Endodermal cell (in vitro differentiated cells): ENCODE measurements at regions not wholly inside any gene's neighbourhood (a gene's known extent, or its start where the extent isn't known, plus 50 kb on each side); places are given as distances from the start of the nearest gene placed in this dataset.

Experiments used
- DNase-seq: peaks from one replicate; pipeline ENCODE4 v3.0.0-alpha.2; 2017
- H3K27ac ChIP-seq: 2 replicates; pipeline ENCODE4 v1.5.1; 2013; ENCODE audit warnings: mild to moderate bottlenecking, low read depth, low read length, moderate library complexity
- H3K27me3 ChIP-seq: 2 replicates; pipeline ENCODE4 v1.6.1; 2013; ENCODE audit warnings: mild to moderate bottlenecking, low read length, moderate library complexity; ENCODE audit not compliant: insufficient read depth, control insufficient read depth, poor library complexity, severe bottlenecking
- H3K36me3 ChIP-seq: 2 replicates; pipeline ENCODE4 v1.7.0; 2013; ENCODE audit warnings: mild to moderate bottlenecking, low read length, moderate library complexity; ENCODE audit not compliant: control insufficient read depth, insufficient read depth
- H3K4me1 ChIP-seq: one replicate; pipeline ENCODE4 v1.7.0; 2013; ENCODE audit warnings: low read length; ENCODE audit not compliant: control insufficient read depth, insufficient read depth
- H3K4me3 ChIP-seq: 2 replicates; pipeline ENCODE4 v1.5.1; 2013; ENCODE audit warnings: mild to moderate bottlenecking, low read length, moderate library complexity
- H3K9ac ChIP-seq: 2 replicates; pipeline ENCODE4 v1.6.1; 2013; ENCODE audit warnings: mild to moderate bottlenecking, low read length, moderate library complexity; ENCODE audit not compliant: poor library complexity, severe bottlenecking; ENCODE audit errors: extremely low read depth
- H3K9me3 ChIP-seq: 2 replicates; pipeline ENCODE4 v1.6.1; 2013; ENCODE audit warnings: mild to moderate bottlenecking, low read length, moderate library complexity; ENCODE audit not compliant: control insufficient read depth
- H3K27ac Mint-ChIP-seq: 2 replicates; pipeline ENCODE4 v1.8.0; 2020; ENCODE audit warnings: mixed read lengths
- H3K27me3 Mint-ChIP-seq: 2 replicates; pipeline ENCODE4 v1.8.0; 2021; ENCODE audit warnings: mild to moderate bottlenecking, mixed read lengths; ENCODE audit not compliant: insufficient read depth
- H3K36me3 Mint-ChIP-seq: 2 replicates; pipeline ENCODE4 v1.8.0; 2020; ENCODE audit warnings: low read depth, mixed read lengths
- H3K4me1 Mint-ChIP-seq: 2 replicates; pipeline ENCODE4 v1.8.0; 2020; ENCODE audit warnings: mixed read lengths
- H3K4me3 Mint-ChIP-seq: 2 replicates; pipeline ENCODE4 v1.8.0; 2020; ENCODE audit warnings: mild to moderate bottlenecking, moderate library complexity, mixed read lengths
- H3K9me3 Mint-ChIP-seq: 2 replicates; pipeline ENCODE4 v1.8.0; 2020; ENCODE audit warnings: mild to moderate bottlenecking, mixed read lengths
- WGBS, 2 experiments: methylation state at CpG; one replicate each; pipeline versions ENCODE4 v1.1.5 to v1.1.7; 2013; ENCODE audit warnings: missing lambda C conversion rate in 2 of 2, mixed read lengths in 1 of 2; ENCODE audit not compliant: insufficient coverage in 1 of 2, insufficient read length in 1 of 2; 5-methylcytosine and 5-hydroxymethylcytosine counted together
- TF ChIP-seq, protein P1 (sequence below): fragments of 200-600 bp; sonication (generic); conservative IDR thresholded peaks from 2 replicates; pipeline ENCODE4 v1.5.0; 2021; ENCODE audit warnings: antibody characterized with exemption, mild to moderate bottlenecking

DNA sequence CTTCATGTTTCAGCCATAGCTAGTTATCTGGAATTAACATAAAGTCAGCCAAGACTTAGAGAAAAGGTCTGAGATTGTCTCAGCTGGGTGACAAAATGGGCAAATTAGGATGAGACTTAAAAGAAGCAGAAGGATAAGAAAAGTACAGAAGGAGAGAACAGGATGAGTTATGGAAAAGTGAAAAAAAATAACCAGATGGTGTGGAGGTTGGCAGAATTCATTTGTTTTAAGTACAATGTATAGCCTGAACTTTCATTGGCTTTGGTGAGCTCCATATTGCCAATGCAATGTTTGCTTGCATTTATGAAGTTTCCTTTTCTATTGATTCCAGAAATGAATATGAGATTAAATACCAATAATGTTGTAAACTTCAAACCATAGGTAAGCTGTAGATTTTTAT lies 447.2 kb upstream of the DPH6 start:
- Mint-ChIP-seq H3K36me3 (no peaks in the 10 kb centered on the region), H3K27ac (no peak overlapping the region), H3K4me3 (no peak overlapping the region), H3K9me3 (peaks cover 12% of the 10 kb centered on the region), H3K4me1 (peaks cover 14% of the 10 kb centered on the region), H3K27me3 (no peaks in the 10 kb centered on the region)
- Histone ChIP-seq H3K4me1 (peaks cover 4% of the 10 kb centered on the region), H3K27ac (no peak overlapping the region), H3K9me3 (peaks cover 9% of the 10 kb centered on the region), H3K27me3 (no peaks in the 10 kb centered on the region), H3K36me3 (no peaks in the 10 kb centered on the region), H3K4me3 (no peak overlapping the region), H3K9ac (no peak overlapping the region)
- DNase-seq: no peak
- TF ChIP-seq, protein P1, sequence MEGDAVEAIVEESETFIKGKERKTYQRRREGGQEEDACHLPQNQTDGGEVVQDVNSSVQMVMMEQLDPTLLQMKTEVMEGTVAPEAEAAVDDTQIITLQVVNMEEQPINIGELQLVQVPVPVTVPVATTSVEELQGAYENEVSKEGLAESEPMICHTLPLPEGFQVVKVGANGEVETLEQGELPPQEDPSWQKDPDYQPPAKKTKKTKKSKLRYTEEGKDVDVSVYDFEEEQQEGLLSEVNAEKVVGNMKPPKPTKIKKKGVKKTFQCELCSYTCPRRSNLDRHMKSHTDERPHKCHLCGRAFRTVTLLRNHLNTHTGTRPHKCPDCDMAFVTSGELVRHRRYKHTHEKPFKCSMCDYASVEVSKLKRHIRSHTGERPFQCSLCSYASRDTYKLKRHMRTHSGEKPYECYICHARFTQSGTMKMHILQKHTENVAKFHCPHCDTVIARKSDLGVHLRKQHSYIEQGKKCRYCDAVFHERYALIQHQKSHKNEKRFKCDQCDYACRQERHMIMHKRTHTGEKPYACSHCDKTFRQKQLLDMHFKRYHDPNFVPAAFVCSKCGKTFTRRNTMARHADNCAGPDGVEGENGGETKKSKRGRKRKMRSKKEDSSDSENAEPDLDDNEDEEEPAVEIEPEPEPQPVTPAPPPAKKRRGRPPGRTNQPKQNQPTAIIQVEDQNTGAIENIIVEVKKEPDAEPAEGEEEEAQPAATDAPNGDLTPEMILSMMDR: no peak

DNA sequence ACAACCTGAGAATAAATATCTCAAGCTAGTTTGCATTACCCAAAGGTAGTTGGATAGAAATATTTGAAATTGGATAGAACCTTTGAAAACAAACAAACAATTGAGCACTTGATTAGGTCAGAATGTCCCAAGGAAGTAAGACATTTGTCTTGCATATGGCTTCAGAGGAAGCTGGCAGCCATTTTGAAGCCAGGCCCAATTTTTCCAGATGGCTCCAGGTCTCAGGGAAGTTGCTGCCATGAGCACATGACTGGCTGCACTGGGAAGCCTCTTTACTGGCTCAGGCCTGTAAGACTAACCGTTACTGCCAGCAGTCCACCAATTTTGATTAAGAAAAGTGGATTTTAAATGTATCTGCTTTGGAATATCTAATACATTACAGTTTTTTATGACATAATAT lies 448.9 kb upstream of the DPH6 start:
- Histone ChIP-seq H3K27me3 (no peaks in the 10 kb centered on the region), H3K36me3 (no peaks in the 10 kb centered on the region), H3K4me3 (no peak overlapping the region), H3K9ac (no peak overlapping the region), H3K27ac (no peak overlapping the region), H3K4me1 (peaks cover 4% of the 10 kb centered on the region), H3K9me3 (peaks cover 9% of the 10 kb centered on the region)
- no peaks in the 10 kb centered on the region for H3K27me3 Mint-ChIP-seq
- TF ChIP-seq, protein P1: no peak
- peaks cover 12% of the 10 kb centered on the region for H3K9me3 Mint-ChIP-seq
- H3K27ac Mint-ChIP-seq: no peak overlapping the region
- H3K4me3 Mint-ChIP-seq: no peak overlapping the region
- no peak for DNase-seq
- H3K36me3 Mint-ChIP-seq: no peaks in the 10 kb centered on the region
- 100% methylated on average over 1 of the region's 1 CpG; no CpG with 5 or more reads in 1 of the 2 experiments for WGBS, 2 experiments
- H3K4me1 Mint-ChIP-seq: peaks cover 24% of the 10 kb centered on the region

DNA sequence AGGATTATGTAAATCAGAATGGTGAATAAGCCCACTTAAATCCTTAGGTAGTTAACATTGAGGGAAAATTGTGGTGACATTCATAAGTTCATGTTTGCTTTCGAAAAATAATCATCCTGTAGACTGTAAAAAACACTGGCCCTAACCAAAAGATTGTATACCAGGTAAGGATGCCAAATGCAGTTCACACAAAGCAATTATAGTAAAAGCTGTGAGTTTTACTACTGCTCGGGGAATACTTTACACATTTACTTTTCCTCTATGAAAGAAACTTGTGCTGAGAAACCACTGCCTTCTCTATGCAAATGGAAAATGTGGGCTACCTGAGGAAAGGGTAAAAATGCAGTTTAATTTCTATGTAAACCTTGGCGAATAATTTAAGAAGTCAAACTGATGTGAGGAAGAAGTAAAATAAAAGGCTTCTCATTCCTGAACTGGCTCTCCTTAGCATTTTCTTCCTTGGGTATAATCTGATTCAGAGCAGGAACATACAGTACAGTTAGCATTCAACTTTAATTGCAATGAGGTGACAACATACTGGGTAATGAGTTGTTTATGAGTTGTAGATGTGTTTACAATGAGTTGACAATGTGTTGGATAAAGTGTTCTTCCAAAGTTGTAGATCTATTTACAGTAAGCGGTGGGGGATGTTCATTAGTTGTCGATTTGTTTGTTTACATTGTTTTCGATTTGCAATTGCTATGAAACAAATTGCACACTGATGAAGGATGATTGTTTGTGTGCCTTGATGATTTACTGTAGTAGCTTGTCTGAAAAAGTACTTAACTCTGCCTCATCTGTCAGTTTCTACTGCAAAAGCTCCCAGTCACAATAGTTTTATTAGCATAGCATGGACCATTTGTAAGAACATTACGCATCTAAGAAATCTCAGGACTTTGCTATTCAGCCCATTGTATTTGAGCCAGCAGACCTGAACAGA lies 453.0 kb upstream of the DPH6 start:
- H3K4me1 ChIP-seq: peaks cover 2% of the 10 kb centered on the region
- no peak overlapping the region for H3K4me3 Mint-ChIP-seq
- DNase-seq: no peak
- H3K27ac ChIP-seq: no peak overlapping the region
- peaks cover 12% of the 10 kb centered on the region for H3K27me3 Mint-ChIP-seq
- no peak overlapping the region for H3K27ac Mint-ChIP-seq
- no peak overlapping the region for H3K4me3 ChIP-seq
- 84 to 89% methylated on average over 5 to 7 of the region's 7 CpGs for WGBS, 2 experiments
- peaks cover 9% of the 10 kb centered on the region for H3K9me3 ChIP-seq
- no peaks in the 10 kb centered on the region for H3K36me3 Mint-ChIP-seq
- H3K4me1 Mint-ChIP-seq: peaks cover 19% of the 10 kb centered on the region
- no peaks in the 10 kb centered on the region for H3K27me3 ChIP-seq
- H3K9ac ChIP-seq: no peak overlapping the region
- H3K36me3 ChIP-seq: no peaks in the 10 kb centered on the region
- peaks cover 12% of the 10 kb centered on the region for H3K9me3 Mint-ChIP-seq
- TF ChIP-seq, protein P1: no peak
